HG03439 (cell line): ENCODE measurements at regions not wholly inside any gene's neighbourhood (a gene's known extent, or its start where the extent isn't known, plus 50 kb on each side); places are given as distances from the start of the nearest gene placed in this dataset.

Experiments
- ATAC-seq: cut with Tn5 transposase; IDR thresholded peaks from one replicate; pipeline ENCODE4 v1.9.1; 2021; ENCODE audit warnings: mild to moderate bottlenecking, moderate library complexity; ENCODE audit not compliant: unreplicated experiment

- no peak for ATAC-seq
Observed at GRCh38 chr18:30106356-30106755, 936.2 kb downstream of the DSC3 start.

- ATAC-seq = no peak
Observed at GRCh38 chr18:30103881-30104280, 938.7 kb downstream of the DSC3 start.

- ATAC-seq = no peak
Observed at GRCh38 chr18:30096796-30097195, 945.7 kb downstream of the DSC3 start.

- no peak for ATAC-seq
Observed at GRCh38 chr18:30094556-30094955, 948.0 kb downstream of the DSC3 start.

DNA sequence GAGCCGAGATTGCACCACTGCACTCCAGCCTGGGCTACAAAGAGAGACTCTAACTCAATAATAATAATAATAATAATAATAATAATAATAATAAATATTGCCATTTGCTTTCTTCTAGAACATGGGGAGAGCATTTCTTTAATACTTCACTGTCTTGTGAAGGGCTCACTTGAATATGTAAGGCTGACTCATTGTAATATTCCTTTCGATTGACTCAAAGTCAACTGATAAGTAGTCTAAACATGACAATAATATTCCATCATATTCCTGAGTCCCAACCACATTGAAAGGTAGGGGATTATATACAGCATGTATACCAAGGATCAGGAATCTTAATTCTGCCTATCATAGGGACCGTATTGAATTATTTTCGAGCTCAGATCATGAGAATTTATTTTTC lies 949.2 kb downstream of the DSC3 start:
- no peak for ATAC-seq

- no peak for ATAC-seq
Observed at GRCh38 chr18:30088238-30089015, 954.1 kb downstream of the DSC3 start.

- no peak for ATAC-seq
Observed at GRCh38 chr18:30086351-30086750, 956.2 kb downstream of the DSC3 start.

DNA sequence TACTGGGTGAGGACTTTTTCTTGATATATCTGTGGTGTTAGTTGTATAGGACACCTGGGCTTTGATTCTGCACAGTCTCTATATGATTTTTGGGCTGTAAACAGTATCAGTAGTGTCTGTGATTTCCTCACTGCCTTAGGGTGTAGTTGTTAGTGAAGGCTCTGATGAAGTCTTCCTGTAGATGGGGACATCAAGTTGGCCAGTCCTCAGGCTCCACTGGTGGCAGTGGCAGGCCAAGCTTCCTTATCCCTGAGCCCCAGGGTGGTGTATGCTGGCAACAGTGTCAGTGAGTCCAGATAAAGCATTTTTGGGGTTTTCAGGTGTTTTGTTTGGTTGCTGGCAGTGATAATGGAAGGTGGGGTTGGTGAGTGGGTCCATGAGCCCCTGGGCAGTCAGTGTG lies 961.4 kb downstream of the DSC3 start:
- ATAC-seq = no peak

DNA sequence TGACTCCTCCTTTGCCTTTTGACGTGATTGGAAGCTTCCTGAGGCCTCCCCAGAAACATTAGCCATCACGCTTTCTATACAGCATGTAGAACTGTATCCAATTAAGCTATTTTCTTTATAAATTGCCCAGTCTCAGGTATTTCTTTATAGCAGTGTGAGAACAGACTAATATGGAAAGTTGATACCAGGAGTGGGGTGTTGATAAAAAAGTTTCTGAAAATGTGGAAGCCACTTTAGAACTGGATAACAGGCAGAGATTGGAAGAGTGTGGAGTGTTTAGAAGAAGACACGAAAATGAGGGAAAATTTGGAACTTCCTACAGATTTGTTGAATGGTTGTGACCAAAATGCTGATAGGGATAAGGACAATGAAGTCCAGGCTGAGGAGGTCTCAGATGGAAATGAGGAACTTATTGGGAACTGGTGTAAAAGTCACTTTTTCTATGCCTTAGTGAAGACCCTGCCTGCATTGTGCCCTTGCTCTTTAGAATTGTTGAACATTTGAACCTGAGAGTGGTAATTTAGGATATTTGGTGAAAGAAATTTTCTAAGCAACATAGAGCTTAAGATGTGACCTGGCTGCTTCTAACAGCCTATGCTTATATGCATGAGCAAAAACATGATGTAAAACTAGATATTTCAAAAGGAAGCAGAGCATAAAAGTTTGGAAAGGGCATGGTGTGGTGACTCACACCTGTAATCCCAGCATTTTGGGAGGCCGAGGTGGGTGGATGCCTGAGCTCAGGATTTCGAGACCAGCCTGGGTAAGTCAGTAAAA lies 969.7 kb downstream of the DSC3 start:
- ATAC-seq = no peak

DNA sequence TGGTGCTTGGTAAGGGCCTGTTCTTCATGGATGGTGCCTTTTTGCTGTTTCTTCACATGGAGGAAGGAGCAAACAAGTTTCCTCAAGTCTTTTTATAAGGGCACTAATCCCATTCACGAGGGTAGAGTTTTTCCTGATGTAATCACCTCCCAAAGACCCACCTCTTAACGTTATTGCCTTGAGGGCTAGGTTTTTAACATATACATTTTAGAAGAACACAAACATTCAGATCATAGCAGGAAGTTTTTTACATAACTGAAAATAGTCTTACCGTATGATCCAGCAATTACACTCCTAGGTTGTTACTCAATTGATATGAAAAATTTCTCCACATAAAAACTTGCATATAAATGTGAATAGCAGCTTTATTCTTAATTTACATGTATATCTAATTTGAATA lies 976.3 kb downstream of the DSC3 start:
- ATAC-seq = no peak

GRCh38 chr18:30057398-30057797 lies 985.1 kb downstream of the DSC3 start:
- no peak for ATAC-seq

GRCh38 chr18:30056528-30056927 lies 986.0 kb downstream of the DSC3 start:
- ATAC-seq = no peak

GRCh38 chr18:30044496-30044895 lies 998.0 kb downstream of the DSC3 start:
- no peak for ATAC-seq

GRCh38 chr18:30039201-30039600 lies 1003.3 kb downstream of the DSC3 start:
- no peak for ATAC-seq

DNA sequence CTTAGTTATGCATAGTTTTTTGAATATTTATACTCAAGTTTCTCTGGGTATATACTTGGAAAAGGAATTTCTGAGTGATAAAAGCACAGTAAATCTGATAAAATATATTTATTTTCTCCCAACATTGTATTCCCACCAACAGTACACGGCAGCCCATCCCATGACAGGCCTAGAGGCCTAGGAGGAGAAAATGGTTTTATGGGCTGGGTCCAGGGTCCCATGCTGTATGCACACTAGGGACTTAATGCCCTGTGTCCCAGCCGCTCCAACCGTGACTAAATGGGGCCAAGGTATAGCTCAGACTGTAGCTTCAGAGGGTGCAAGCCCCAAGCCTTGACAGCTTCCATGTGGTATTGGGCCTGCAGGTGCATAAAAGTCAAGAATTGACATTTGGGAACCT lies 1007.7 kb downstream of the DSC3 start:
- no peak for ATAC-seq

GRCh38 chr18:30016179-30016578 lies 1026.4 kb downstream of the DSC3 start:
- ATAC-seq = no peak

GRCh38 chr18:30004965-30005364 lies 1037.6 kb downstream of the DSC3 start:
- no peak for ATAC-seq

DNA sequence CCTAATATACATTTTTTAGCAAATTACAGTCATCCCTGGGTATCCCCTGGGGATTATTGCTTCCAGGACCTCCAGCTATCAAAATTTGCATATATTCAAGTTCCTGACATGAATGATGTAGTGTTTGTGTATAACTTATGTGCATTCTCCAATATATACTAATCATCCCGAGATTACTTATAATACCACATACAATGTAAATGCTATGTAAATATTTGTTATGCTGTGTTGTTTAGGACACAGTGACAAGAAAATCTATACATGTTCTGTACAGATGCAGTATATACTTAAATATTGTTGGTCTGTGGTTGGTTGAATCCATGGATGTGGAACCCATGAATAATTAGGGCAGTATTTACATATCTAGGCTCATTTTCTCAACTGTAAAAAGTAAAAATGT lies 1060.3 kb downstream of the DSC3 start:
- ATAC-seq = no peak

GRCh38 chr18:29979881-29980280 lies 1062.7 kb downstream of the DSC3 start:
- ATAC-seq = no peak

DNA sequence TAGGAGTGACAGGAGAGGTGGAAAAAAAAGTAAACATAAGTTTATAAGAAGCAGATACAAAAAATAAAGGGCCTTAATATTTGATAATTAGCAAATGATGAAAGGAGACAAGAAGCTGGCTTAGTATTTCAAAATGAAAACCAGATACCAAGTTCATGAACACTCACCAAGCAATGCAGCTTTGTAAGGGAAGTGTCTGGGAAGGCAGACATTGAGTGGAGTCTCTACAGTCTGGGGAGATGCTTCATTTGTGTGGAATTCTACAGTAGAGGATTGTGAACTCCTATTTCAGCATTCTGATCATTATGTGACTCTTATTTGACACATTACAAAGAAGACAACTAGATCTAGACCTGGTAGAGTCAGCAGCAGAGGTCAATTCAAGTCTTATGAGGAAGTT lies 1072.7 kb downstream of the DSC3 start:
- no peak for ATAC-seq

GRCh38 chr18:29962579-29962978 lies 1080.0 kb downstream of the DSC3 start:
- no peak for ATAC-seq

- ATAC-seq = no peak
Observed at GRCh38 chr18:29960539-29960938, 1082.0 kb downstream of the DSC3 start.
